Nephron (organoid): ENCODE measurements at regions not wholly inside any gene's neighbourhood (a gene's known extent, or its start where the extent isn't known, plus 50 kb on each side); places are given as distances from the start of the nearest gene placed in this dataset.

Experiments
- H3K27ac Mint-ChIP-seq, 3 experiments: 2 replicates each; pipeline ENCODE4 v1.8.0; 2020; ENCODE audit warnings: mixed read lengths in 3 of 3, mild to moderate bottlenecking in 2 of 3, moderate library complexity in 1 of 3
- H3K27me3 Mint-ChIP-seq: 2 replicates; pipeline ENCODE4 v1.8.0; 2021; ENCODE audit warnings: low read depth, mild to moderate bottlenecking, moderate library complexity, mixed read lengths
- H3K36me3 Mint-ChIP-seq: 2 replicates; pipeline ENCODE4 v1.8.0; 2020; ENCODE audit warnings: low read depth, mixed read lengths
- H3K4me1 Mint-ChIP-seq: 2 replicates; pipeline ENCODE4 v1.8.0; 2020; ENCODE audit warnings: mixed read lengths
- H3K4me3 Mint-ChIP-seq, 3 experiments: 2 replicates each; pipeline ENCODE4 v1.8.0; 2020; ENCODE audit warnings: mild to moderate bottlenecking in 3 of 3, mixed read lengths in 3 of 3, moderate library complexity in 2 of 3
- H3K9me3 Mint-ChIP-seq: 2 replicates; pipeline ENCODE4 v1.8.0; 2020; ENCODE audit warnings: mixed read lengths
- CTCF ChIP-seq, 3 experiments: fragments of 200-600 bp; sonication (generic); IDR thresholded peaks; one replicate each; pipeline ENCODE4 v1.5.0; 2021; ENCODE audit warnings: antibody characterized with exemption in 3 of 3; ENCODE audit not compliant: unreplicated experiment in 3 of 3

GRCh38 chr13:64305246-64305645 lies 2889.6 kb upstream of the PCDH20 start:
- Mint-ChIP-seq H3K4me3 (no peak overlapping the region), H3K27ac (no peak overlapping the region), H3K27me3 (no peaks in the 10 kb centered on the region), H3K9me3 (no peaks in the 10 kb centered on the region), H3K4me1 (no peaks in the 10 kb centered on the region), H3K36me3 (no peaks in the 10 kb centered on the region)
- TF ChIP-seq CTCF (IDR thresholded peaks at IDR 0.05; ENCODE audit: unreplicated experiment in 3 of 3): no peak

GRCh38 chr13:64300239-64300638 lies 2884.6 kb upstream of the PCDH20 start:
- no peak overlapping the region for H3K4me3 Mint-ChIP-seq
- H3K4me1 Mint-ChIP-seq: no peaks in the 10 kb centered on the region
- H3K9me3 Mint-ChIP-seq: no peaks in the 10 kb centered on the region
- TF ChIP-seq CTCF (IDR thresholded peaks at IDR 0.05; ENCODE audit: unreplicated experiment in 3 of 3): no peak
- no peaks in the 10 kb centered on the region for H3K27me3 Mint-ChIP-seq
- H3K36me3 Mint-ChIP-seq: no peaks in the 10 kb centered on the region
- no peak overlapping the region for H3K27ac Mint-ChIP-seq

- Mint-ChIP-seq H3K4me3 (no peak overlapping the region), H3K27me3 (no peaks in the 10 kb centered on the region), H3K9me3 (peaks cover 1% of the 10 kb centered on the region), H3K27ac (no peak overlapping the region), H3K4me1 (no peaks in the 10 kb centered on the region), H3K36me3 (no peaks in the 10 kb centered on the region)
- TF ChIP-seq CTCF (IDR thresholded peaks at IDR 0.05; ENCODE audit: unreplicated experiment in 3 of 3): no peak
Observed at GRCh38 chr13:64293923-64294322, 2878.3 kb upstream of the PCDH20 start.

- Mint-ChIP-seq H3K27ac (no peak overlapping the region), H3K9me3 (peaks cover 3% of the 10 kb centered on the region), H3K36me3 (no peaks in the 10 kb centered on the region), H3K4me1 (no peaks in the 10 kb centered on the region), H3K27me3 (no peaks in the 10 kb centered on the region), H3K4me3 (no peak overlapping the region)
- TF ChIP-seq CTCF (IDR thresholded peaks at IDR 0.05; ENCODE audit: unreplicated experiment in 3 of 3): no peak
Observed at GRCh38 chr13:64289702-64290101, 2874.1 kb upstream of the PCDH20 start.

GRCh38 chr13:64283926-64284325 lies 2868.3 kb upstream of the PCDH20 start:
- Mint-ChIP-seq H3K36me3 (no peaks in the 10 kb centered on the region), H3K9me3 (peaks cover 2% of the 10 kb centered on the region), H3K4me3 (no peak overlapping the region), H3K27ac (no peak overlapping the region), H3K27me3 (no peaks in the 10 kb centered on the region), H3K4me1 (no peaks in the 10 kb centered on the region)
- TF ChIP-seq CTCF (IDR thresholded peaks at IDR 0.05; ENCODE audit: unreplicated experiment in 3 of 3): no peak

GRCh38 chr13:64278493-64278892 lies 2862.8 kb upstream of the PCDH20 start:
- H3K27ac Mint-ChIP-seq: no peak overlapping the region
- no peaks in the 10 kb centered on the region for H3K9me3 Mint-ChIP-seq
- H3K4me1 Mint-ChIP-seq: no peaks in the 10 kb centered on the region
- no peak overlapping the region for H3K4me3 Mint-ChIP-seq
- no peak for TF ChIP-seq CTCF (IDR thresholded peaks at IDR 0.05; ENCODE audit: unreplicated experiment in 3 of 3)
- no peaks in the 10 kb centered on the region for H3K27me3 Mint-ChIP-seq
- no peaks in the 10 kb centered on the region for H3K36me3 Mint-ChIP-seq
